ENCODE measurements at regions not wholly inside any gene's neighbourhood (a gene's known extent, or its start where the extent isn't known, plus 50 kb on each side); places are given as distances from the start of the nearest gene placed in this dataset.

- TF ChIP-seq CTCF (IDR thresholded peaks at IDR 0.05; ENCODE audit: low read depth, low read length) (no peak), POLR2A (IDR thresholded peaks at IDR 0.05; ENCODE audit: extremely low read depth, insufficient read length) (no peak), MYC (IDR thresholded peaks at IDR 0.05; ENCODE audit: low read depth, low read length) (no peak), MAX (IDR thresholded peaks at IDR 0.05; ENCODE audit: low read depth, low read length) (no peak)
These were observed 335.2 kb downstream of the CDC5L start for GRCh38 chr6:44722736-44723135.
